Prostate gland (tissue), 2 donors: ENCODE measurements at regions not wholly inside any gene's neighbourhood (a gene's known extent, or its start where the extent isn't known, plus 50 kb on each side); places are given as distances from the start of the nearest gene placed in this dataset.

Experiments
- DNase-seq: peaks from one replicate; pipeline ENCODE4 v3.0.0-alpha.2; 2019; ENCODE audit warnings: low spot score
- H3K27ac ChIP-seq, 2 donors: fragments of 200-600 bp; sonication (generic); 2 replicates each; pipeline ENCODE4 v1.5.1; 2017 to 2019
- H3K27me3 ChIP-seq: fragments of 200-600 bp; sonication (generic); replicated peaks from 2 replicates; pipeline ENCODE4 v1.5.1; 2019; ENCODE audit not compliant: insufficient read depth
- H3K36me3 ChIP-seq, 2 donors: fragments of 200-600 bp; sonication (generic); 1 replicate in 1 of 2; 2 replicates in 1 of 2; pipeline versions ENCODE4 v1.5.1 to v1.8.1; 2017 to 2019
- H3K4me1 ChIP-seq: fragments of 200-600 bp; sonication (generic); replicated peaks from 2 replicates; pipeline ENCODE4 v1.5.1; 2019
- H3K4me3 ChIP-seq, 2 donors: fragments of 200-600 bp; sonication (generic); 2 replicates each; pipeline ENCODE4 v1.5.1; 2017 to 2019
- H3K9me3 ChIP-seq: fragments of 200-600 bp; sonication (generic); 2 replicates; pipeline ENCODE4 v1.5.1; 2017
- CTCF ChIP-seq, 4 experiments: fragments of 200-600 bp in 2 of 4; fragments of 450-650 bp in 2 of 4; sonication (generic) in 2 of 4; IDR thresholded peaks; 1 replicate in 3 of 4; 2 replicates in 1 of 4; pipeline ENCODE4 v1.5.1; 2016 to 2019; ENCODE audit warnings: antibody characterized with exemption in 4 of 4, mild to moderate bottlenecking in 2 of 4, moderate library complexity in 2 of 4
- POLR2A ChIP-seq: fragments of 450-650 bp; IDR thresholded peaks from one replicate; pipeline ENCODE4 v1.6.1; 2016; ENCODE audit warnings: antibody characterized with exemption, mild to moderate bottlenecking
- POLR2AphosphoS5 ChIP-seq: sonication (generic); formaldehyde crosslinking; IDR thresholded peaks from one replicate; pipeline ENCODE4 v1.6.1; 2017; ENCODE audit warnings: antibody characterized with exemption
- WGBS: methylation state at CpG from one replicate; pipeline ENCODE4 v1.1.5; 2018; 5-methylcytosine and 5-hydroxymethylcytosine counted together
- intact Hi-C: fragments of 100-400 bp; cut with DNase I; formaldehyde crosslinking; loops from one replicate; pipeline ENCODE4 v1.14.2; 2022

- H3K36me3 ChIP-seq = no peaks in the 10 kb centered on the region
- peak overlapping the region in 1 of 2 donors; percentile 17 for H3K27ac ChIP-seq
- H3K27me3 ChIP-seq = no peaks in the 10 kb centered on the region
- no peaks in the 10 kb centered on the region for H3K4me1 ChIP-seq
- intact Hi-C loops = loop anchor here (10.0 kb wide), 1 partner anchor 68 kb away; no protein-coding TSS in a partner anchor
- TF ChIP-seq POLR2AphosphoS5 (no peak), CTCF (IDR thresholded peaks at IDR 0.05) (no peak), POLR2A (no peak)
- no peak overlapping the region for H3K4me3 ChIP-seq
- DNase-seq = no peak
- no peaks in the 10 kb centered on the region for H3K9me3 ChIP-seq
- 89% methylated on average over 2 of the region's 2 CpGs for WGBS
Observed at GRCh38 chr7:18226598-18226997, 199.0 kb upstream of the PRPS1L1 start.

GRCh38 chr7:18228686-18229085, 201.0 kb upstream of the PRPS1L1 start:
- 53% methylated on average over 2 of the region's 2 CpGs for WGBS
- Histone ChIP-seq H3K27me3 (no peaks in the 10 kb centered on the region), H3K36me3 (no peaks in the 10 kb centered on the region), H3K9me3 (no peaks in the 10 kb centered on the region), H3K27ac (no peak overlapping the region), H3K4me3 (no peak overlapping the region), H3K4me1 (no peaks in the 10 kb centered on the region)
- intact Hi-C loops = loop anchor here (10.0 kb wide), 1 partner anchor 66 kb away; no protein-coding TSS in a partner anchor
- no peak for TF ChIP-seq CTCF (IDR thresholded peaks at IDR 0.05)
- TF ChIP-seq POLR2AphosphoS5 = no peak
- no peak for TF ChIP-seq POLR2A
- no peak for DNase-seq

GRCh38 chr7:18230271-18230670, 202.6 kb upstream of the PRPS1L1 start:
- no peak for DNase-seq
- intact Hi-C loops = no loop called here
- H3K36me3 ChIP-seq = no peaks in the 10 kb centered on the region
- H3K27ac ChIP-seq = peak overlapping the region; percentile 32 to 35
- TF ChIP-seq POLR2AphosphoS5 (peak; percentile 58), POLR2A (no peak)
- no peak overlapping the region for H3K4me3 ChIP-seq
- H3K4me1 ChIP-seq = no peaks in the 10 kb centered on the region
- no peaks in the 10 kb centered on the region for H3K9me3 ChIP-seq
- no peaks in the 10 kb centered on the region for H3K27me3 ChIP-seq
- WGBS = 47% methylated on average over 8 of the region's 8 CpGs

GRCh38 chr7:18231854-18232253, 204.2 kb upstream of the PRPS1L1 start:
- DNase-seq = no peak
- no peaks in the 10 kb centered on the region for H3K4me1 ChIP-seq
- H3K27ac ChIP-seq = no peak overlapping the region
- no peak for TF ChIP-seq CTCF (IDR thresholded peaks at IDR 0.05)
- no peak for TF ChIP-seq POLR2AphosphoS5
- no peak for TF ChIP-seq POLR2A
- no peaks in the 10 kb centered on the region for H3K36me3 ChIP-seq
- WGBS = 87% methylated on average over 4 of the region's 4 CpGs
- no peaks in the 10 kb centered on the region for H3K9me3 ChIP-seq
- no peak overlapping the region for H3K4me3 ChIP-seq
- H3K27me3 ChIP-seq = no peaks in the 10 kb centered on the region
- intact Hi-C loops = no loop called here

- H3K4me3 ChIP-seq = no peak overlapping the region
- no peaks in the 10 kb centered on the region for H3K27me3 ChIP-seq
- no peak overlapping the region for H3K27ac ChIP-seq
- WGBS = 90% methylated on average over 2 of the region's 2 CpGs
- H3K36me3 ChIP-seq = no peaks in the 10 kb centered on the region
- TF ChIP-seq POLR2AphosphoS5 (no peak), POLR2A (no peak), CTCF (IDR thresholded peaks at IDR 0.05) (no peak)
- H3K4me1 ChIP-seq = no peaks in the 10 kb centered on the region
- no peaks in the 10 kb centered on the region for H3K9me3 ChIP-seq
- intact Hi-C loops = no loop called here
- no peak for DNase-seq
Observed at GRCh38 chr7:18234519-18234918, 206.9 kb upstream of the PRPS1L1 start.
